ENCODE measurements at regions not wholly inside any gene's neighbourhood (a gene's known extent, or its start where the extent isn't known, plus 50 kb on each side); places are given as distances from the start of the nearest gene placed in this dataset.

DNA sequence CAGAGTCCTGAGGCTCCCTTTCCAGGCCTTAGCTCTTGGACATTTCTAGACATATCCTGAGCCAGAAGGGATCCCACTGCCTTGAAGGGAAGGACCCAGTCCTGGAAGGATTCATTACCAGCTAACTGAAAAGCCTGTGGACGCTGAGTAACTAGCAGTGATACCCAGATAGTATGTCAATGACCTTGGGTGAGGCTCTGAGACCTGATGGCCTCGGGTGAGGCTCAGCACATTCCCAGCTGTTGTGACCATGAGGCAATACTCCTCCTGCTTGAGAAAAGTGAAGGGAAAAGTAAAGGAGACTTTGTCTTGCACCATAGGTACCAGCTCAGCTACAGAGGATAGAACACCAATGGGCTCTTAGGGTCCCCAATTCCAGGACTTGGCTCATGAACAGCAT lies 268.1 kb downstream of the DKK2 start:
- no peak for DNase-seq (ENCODE audit: low read depth in 2 of 2)

- DNase-seq (ENCODE audit: low read depth in 2 of 2) = no peak
Observed at GRCh38 chr4:106766519-106766918, 269.6 kb downstream of the DKK2 start.

DNA sequence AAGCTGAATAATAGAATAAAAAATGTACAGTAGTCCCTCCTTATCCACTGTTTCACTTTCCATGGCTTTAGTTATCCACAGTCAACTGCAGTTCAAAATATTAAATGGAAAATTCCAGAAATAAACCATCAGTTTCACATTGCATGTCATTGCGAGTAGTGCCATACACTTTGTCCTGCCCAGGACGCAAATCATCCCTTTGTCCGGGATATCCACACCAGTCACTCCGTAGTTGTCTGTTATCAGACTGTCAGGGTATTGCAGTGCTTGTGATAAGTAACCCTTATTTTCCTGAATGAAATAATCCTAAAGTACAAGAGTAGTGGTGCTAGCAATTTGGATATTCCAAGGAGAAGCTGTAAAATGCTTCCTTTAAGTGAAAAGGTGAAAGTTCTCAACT lies 271.3 kb downstream of the DKK2 start:
- no peak for DNase-seq (ENCODE audit: low read depth in 2 of 2)

DNA sequence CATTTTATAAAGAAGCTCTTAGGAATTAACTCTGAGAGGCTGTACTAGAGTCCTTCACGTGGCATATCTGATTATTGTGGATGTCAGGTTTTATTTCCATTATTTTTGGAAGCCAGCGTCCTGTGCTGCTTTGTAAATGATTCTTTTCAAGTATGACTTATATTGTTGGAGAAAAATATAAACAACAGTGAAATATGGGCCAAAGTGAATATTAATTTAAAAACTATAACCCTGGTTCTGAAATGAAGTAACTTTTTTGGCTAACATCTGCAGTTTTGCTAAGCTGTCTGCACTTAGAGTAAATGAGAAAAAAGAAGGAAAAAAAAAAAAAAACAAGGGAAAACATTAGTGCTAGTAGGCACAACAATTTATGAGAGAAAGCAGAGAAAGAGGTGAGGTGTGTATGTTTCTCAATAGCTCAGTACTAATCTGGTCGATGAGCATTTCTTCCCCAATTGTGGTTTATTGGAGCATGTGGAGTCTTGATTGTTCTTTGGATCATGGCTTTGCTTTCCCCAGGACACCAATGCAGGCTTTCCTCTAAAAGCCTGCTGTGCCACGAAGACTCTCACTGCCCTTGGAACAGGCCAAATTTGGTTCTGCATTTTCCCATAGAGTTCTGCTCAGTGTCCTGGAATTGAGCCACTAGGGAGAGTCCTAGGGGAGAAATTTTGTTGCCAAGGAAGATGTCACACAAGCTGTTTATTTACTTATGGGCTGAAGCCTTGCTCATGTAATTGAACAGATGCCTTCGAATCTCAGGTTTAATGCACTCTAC lies 273.3 kb downstream of the DKK2 start:
- no peak for DNase-seq (ENCODE audit: low read depth in 2 of 2)

GRCh38 chr4:106753426-106753825 lies 282.7 kb downstream of the DKK2 start:
- DNase-seq (ENCODE audit: low read depth in 2 of 2) = no peak

- DNase-seq (ENCODE audit: low read depth in 2 of 2) = no peak
Observed at GRCh38 chr4:106746451-106746850, 289.7 kb downstream of the DKK2 start.

- no peak for DNase-seq (ENCODE audit: low read depth in 2 of 2)
Observed at GRCh38 chr4:106738121-106738520, 298.0 kb downstream of the DKK2 start.

GRCh38 chr4:106718548-106718947 lies 317.6 kb downstream of the DKK2 start:
- DNase-seq (ENCODE audit: low read depth in 2 of 2) = no peak

GRCh38 chr4:106717091-106717490 lies 319.0 kb downstream of the DKK2 start:
- DNase-seq (ENCODE audit: low read depth in 2 of 2) = no peak

- DNase-seq (ENCODE audit: low read depth in 2 of 2) = no peak
Observed at GRCh38 chr4:106715825-106716224, 320.3 kb downstream of the DKK2 start.

GRCh38 chr4:106708464-106708816 lies 327.7 kb downstream of the DKK2 start:
- DNase-seq (ENCODE audit: low read depth in 2 of 2) = no peak

GRCh38 chr4:106707776-106708463 lies 328.2 kb downstream of the DKK2 start:
- no peak for DNase-seq (ENCODE audit: low read depth in 2 of 2)

GRCh38 chr4:106704253-106704870 lies 331.8 kb downstream of the DKK2 start:
- no peak for DNase-seq (ENCODE audit: low read depth in 2 of 2)

- DNase-seq (ENCODE audit: low read depth in 2 of 2) = no peak
Observed at GRCh38 chr4:106700321-106700720, 331.7 kb upstream of the GIMD1 start.

DNA sequence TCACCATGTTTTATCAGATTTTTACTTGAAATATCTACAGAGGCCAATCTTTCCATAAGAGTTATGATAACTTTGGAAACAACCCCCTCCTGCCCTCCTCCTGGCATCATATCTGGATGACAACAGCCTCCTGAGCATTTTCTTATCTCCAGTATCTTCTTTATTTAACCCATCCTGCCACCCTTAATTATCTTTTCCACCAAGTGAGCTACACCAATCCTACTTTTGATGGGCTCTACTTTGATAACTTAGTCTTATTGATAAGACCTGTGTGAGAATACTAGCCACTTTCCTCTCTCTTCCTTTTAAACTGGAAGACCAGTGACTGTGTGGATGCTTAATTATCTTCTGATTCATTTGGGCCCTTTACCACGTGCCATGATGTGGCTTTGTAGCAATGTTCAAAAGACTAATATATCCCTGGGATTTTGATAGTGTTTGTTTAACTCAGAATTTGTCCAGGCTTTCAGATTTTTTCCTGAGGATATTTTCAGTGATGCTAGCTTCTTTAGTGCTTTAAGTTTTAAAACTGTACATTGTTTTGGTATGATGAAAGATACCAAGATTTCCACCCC lies 330.1 kb upstream of the GIMD1 start:
- DNase-seq (ENCODE audit: low read depth in 2 of 2) = no peak

DNA sequence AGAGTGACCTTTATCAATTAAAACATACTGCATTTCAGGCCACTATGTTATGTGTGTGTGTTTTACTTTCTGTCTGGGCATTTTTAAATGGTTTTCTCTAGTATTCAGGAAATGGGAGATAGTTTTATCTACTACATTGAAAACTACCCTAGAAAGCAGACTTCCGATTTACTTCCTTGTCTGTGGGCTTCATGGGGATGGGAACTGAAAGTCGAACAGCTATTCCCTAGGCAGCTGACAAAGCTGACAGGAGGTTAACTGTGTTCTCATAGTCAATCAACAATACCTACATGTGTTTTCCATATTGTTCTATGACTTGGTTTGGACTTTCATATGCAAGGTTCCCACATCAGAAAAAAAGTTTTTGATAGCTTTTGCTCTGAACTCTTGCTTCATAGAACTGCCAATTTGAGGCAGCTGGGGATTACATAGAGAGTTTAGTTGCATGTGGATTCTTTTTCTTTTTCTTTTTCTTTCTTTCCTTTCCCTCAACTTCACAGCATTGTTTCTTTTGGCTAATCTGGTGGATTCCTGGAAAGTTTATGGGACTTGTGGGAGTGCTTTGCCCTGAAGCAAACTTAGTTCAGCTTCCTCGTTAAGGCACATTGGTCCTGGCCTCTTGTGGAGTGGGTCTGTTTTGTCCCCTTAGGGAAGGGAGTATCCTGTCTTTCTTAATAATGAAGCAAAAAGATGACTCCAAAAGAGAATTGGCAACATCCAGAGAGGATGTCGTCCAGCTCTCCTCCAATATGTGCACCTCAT lies 327.1 kb upstream of the GIMD1 start:
- DNase-seq (ENCODE audit: low read depth in 2 of 2) = no peak

- DNase-seq (ENCODE audit: low read depth in 2 of 2) = no peak
Observed at GRCh38 chr4:106694232-106694631, 325.7 kb upstream of the GIMD1 start.

DNA sequence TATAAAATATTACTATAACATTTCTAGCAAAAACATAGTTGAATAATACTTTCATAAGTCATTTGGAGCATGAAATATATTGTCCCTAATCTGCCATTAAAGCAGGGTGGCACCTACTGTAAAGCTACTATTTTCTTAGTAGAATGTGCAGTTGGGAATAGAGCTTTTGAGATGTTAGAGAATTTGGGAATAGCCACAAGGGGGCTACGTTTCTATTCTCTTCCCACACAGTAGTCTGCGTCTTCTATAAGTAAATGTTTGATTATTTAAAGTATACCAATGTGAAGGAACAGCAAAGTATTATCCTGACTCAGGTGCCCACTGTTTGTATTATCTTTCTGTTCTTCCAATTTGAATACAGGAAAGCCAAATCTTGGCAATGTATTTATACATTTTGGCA lies 323.2 kb upstream of the GIMD1 start:
- DNase-seq (ENCODE audit: low read depth in 2 of 2) = no peak

DNA sequence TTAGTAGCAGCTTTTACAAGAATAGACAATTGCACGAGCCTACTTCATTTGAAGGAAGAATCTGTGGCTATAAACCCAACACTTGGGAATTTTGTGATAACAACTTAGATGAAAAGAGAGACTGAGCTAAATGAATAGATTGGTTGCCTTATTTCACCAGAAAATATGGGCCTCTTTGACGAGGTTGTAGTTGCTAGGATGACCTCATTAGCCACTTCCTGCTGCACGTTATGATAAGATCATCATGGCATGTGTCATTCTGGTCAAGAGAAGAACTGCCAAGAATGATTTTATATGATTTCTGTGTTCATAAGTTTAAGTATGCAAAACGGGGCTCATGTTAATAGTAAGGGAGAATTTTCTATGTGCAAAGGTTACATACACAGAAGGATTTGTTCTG lies 321.9 kb upstream of the GIMD1 start:
- no peak for DNase-seq (ENCODE audit: low read depth in 2 of 2)

GRCh38 chr4:106687026-106687425 lies 318.4 kb upstream of the GIMD1 start:
- DNase-seq (ENCODE audit: low read depth in 2 of 2) = no peak

DNA sequence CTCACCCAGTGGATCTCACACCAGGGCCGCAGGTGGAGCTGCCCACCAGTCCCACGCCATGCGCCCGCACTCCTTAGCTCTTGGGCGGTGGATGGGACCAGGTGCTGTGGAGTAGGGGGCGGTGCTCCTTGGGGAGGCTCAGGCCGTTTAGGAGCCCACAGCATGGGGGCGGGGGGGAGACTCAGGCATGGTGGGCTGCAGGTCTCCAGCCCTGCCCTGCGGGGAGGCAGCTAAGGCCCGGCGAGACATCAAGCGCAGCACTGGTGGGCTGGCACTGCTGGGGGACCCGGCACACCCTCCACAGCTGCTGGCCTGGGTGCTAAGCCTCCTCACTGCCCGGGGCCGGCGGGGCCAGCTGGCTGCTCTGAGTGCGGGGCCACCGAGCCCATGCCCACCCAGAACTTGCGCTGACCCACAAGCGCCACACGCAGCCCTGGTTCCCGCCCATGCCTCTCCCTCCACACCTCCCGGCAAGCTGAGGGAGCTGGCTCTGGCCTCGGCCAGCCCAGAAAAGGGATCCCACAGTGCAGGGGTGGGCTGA lies 312.9 kb upstream of the GIMD1 start:
- no peak for DNase-seq (ENCODE audit: low read depth in 2 of 2)

DNA sequence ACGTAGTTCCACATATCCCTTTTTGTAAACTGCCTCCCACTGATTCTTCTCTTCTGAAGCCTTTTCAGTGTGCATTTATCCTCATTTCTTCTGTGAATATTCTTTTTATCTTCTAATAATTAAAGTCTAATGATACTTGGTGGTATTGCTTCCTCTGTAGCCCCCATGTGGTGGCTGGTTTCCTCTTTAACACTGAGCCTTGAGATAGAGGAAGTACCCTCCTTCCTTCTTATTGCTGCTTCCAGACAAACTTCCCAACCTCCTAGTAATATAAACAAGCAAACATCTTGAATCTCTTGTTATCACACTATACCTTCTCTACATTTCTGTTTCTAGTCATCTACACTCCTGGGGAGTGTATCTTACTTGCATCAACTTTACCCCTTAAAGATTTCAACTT lies 310.5 kb upstream of the GIMD1 start:
- DNase-seq (ENCODE audit: low read depth in 2 of 2) = no peak

Measured in stimulated activated CD4-positive, alpha-beta T cell treated with anti-CD3 and anti-CD28 coated beads, Interleukin-4, amount 100 ng/mL, for 48 hours (primary cell).